SK-N-MC (cell line): ENCODE measurements at regions not wholly inside any gene's neighbourhood (a gene's known extent, or its start where the extent isn't known, plus 50 kb on each side); places are given as distances from the start of the nearest gene placed in this dataset.

Experiments
- DNase-seq: peaks from one replicate; pipeline ENCODE4 v3.0.0-alpha.2; 2011; ENCODE audit warnings: low read depth, low spot score
- H3K27ac ChIP-seq: fragments of 200-600 bp; sonication (generic); 2 replicates; pipeline ENCODE4 v1.5.1; 2016; ENCODE audit warnings: mixed run types
- H3K36me3 ChIP-seq: fragments of 200-600 bp; sonication (generic); 2 replicates; pipeline ENCODE4 v1.6.1; 2017; ENCODE audit warnings: antibody characterized with exemption, low read length, mixed read lengths; ENCODE audit not compliant: insufficient read depth
- H3K4me3 ChIP-seq: fragments of 200-600 bp; sonication (generic); 2 replicates; pipeline ENCODE4 v1.5.1; 2016
- H3K9ac ChIP-seq: fragments of 200-600 bp; sonication (generic); 2 replicates; pipeline ENCODE4 v1.8.0; 2017; ENCODE audit warnings: mixed run types, mixed read lengths; ENCODE audit not compliant: insufficient read length
- H3K9me3 ChIP-seq: fragments of 200-600 bp; sonication (generic); 2 replicates; pipeline ENCODE4 v1.6.1; 2017; ENCODE audit warnings: low read depth, mild to moderate bottlenecking, antibody characterized with exemption, low read length, moderate library complexity, mixed read lengths
- EZH2 ChIP-seq: fragments of 200-600 bp; sonication (generic); IDR thresholded peaks from one replicate; pipeline ENCODE4 v1.6.1; 2017; ENCODE audit warnings: antibody characterized with exemption
- FOXP2 ChIP-seq: optimal IDR thresholded peaks from 2 replicates; pipeline ENCODE3; 2011; ENCODE audit warnings: mild to moderate bottlenecking, moderate library complexity; ENCODE audit not compliant: insufficient read depth; ENCODE audit errors: extremely low read length, control extremely low read depth
- POLR2AphosphoS5 ChIP-seq: IDR thresholded peaks from 2 replicates; pipeline ENCODE4 v1.6.1; 2012; ENCODE audit warnings: mild to moderate bottlenecking, low read depth, low read length, borderline replicate concordance

DNA sequence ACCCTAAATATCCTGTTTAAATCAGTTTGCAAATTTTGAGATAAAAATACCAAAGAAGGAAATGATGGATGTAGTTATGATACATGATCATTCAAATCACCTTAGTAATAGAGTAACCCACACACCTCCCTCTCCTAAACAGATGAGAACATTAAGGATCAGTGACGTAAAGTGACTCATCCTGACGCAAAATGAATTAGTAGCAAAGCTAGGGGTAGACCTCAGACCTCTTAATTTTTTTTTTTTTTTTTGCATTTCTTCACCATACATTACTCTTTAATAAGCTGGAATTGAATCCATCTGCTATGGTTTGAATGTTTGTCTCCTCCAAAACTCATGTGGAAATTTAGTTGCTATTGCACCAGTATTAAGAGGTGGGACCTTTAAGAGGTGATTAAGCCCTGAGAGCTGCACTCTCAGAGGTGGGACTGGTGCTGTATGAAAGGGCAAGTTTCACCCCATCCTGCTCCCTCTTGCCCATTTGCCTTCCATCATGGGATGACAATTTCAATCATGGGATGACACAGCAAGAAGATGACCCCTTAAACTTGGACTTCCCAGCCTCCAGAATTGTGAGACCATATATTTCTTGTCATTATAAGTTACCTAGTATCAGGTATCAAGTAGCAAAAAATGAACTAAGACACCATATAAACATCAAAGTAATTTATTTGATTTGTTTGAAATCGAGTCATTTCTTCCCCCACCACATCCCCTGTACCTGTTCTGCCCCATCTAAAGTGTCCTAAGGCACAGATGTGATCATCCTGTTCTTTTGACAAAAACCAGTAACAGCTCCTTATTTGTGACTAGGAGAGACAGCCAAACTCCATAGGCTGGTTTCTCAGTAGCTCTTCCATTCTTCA, 114.6 kb upstream of the DUSP10 start:
- no peak for DNase-seq
- Histone ChIP-seq H3K4me3 (no peak overlapping the region), H3K27ac (no peak overlapping the region), H3K36me3 (no peaks in the 10 kb centered on the region), H3K9ac (no peak overlapping the region), H3K9me3 (no peaks in the 10 kb centered on the region)
- no peak for TF ChIP-seq FOXP2
- no peak for TF ChIP-seq EZH2
- TF ChIP-seq POLR2AphosphoS5, result no peak

DNA sequence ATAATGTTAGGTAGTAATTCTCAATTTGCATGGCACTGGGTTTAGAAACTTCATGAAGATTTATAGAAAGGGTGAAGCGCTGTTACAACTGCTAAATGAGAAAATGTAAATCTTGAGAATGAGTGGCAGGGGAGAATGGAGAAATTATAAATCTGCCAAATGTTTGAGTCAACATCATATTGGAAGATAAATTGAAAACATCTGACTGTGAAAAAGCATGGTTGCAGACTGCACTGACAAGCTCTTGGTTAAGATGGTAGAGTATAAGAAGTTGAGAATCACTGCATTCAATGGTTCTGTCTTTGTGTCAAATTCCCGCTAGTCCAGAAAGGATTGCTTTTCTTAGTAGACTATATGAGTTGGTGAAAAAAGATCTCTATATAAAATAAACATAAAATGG, 113.3 kb upstream of the DUSP10 start:
- Histone ChIP-seq H3K9ac (no peak overlapping the region), H3K9me3 (no peaks in the 10 kb centered on the region), H3K36me3 (no peaks in the 10 kb centered on the region), H3K27ac (no peak overlapping the region), H3K4me3 (no peak overlapping the region)
- no peak for TF ChIP-seq EZH2
- no peak for TF ChIP-seq POLR2AphosphoS5
- TF ChIP-seq FOXP2, result no peak
- DNase-seq, result no peak

DNA sequence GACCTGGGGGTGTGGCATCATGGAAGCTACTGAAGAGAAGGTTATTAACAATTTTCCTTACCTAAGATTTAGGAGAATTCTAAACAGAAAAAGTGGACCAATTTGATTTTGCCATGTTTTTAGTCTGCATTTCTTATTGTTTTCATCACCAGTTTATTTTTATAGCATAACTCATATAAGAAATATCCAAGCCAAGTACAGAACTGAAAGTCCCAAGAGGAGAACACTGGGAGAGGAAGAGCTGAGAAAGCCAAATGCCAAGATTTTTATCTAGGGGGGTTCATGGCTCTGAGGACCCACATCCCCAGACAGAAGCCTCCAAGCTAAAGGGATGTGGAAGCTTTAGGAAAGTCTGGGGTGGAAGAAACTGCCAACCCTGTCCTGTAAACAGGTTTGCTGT, 109.4 kb upstream of the DUSP10 start:
- DNase-seq, result no peak
- no peak for TF ChIP-seq FOXP2
- no peak for TF ChIP-seq EZH2
- no peak for TF ChIP-seq POLR2AphosphoS5
- no peaks in the 10 kb centered on the region for H3K9me3 ChIP-seq
- no peak overlapping the region for H3K27ac ChIP-seq
- no peaks in the 10 kb centered on the region for H3K36me3 ChIP-seq
- no peak overlapping the region for H3K4me3 ChIP-seq
- no peak overlapping the region for H3K9ac ChIP-seq

DNA sequence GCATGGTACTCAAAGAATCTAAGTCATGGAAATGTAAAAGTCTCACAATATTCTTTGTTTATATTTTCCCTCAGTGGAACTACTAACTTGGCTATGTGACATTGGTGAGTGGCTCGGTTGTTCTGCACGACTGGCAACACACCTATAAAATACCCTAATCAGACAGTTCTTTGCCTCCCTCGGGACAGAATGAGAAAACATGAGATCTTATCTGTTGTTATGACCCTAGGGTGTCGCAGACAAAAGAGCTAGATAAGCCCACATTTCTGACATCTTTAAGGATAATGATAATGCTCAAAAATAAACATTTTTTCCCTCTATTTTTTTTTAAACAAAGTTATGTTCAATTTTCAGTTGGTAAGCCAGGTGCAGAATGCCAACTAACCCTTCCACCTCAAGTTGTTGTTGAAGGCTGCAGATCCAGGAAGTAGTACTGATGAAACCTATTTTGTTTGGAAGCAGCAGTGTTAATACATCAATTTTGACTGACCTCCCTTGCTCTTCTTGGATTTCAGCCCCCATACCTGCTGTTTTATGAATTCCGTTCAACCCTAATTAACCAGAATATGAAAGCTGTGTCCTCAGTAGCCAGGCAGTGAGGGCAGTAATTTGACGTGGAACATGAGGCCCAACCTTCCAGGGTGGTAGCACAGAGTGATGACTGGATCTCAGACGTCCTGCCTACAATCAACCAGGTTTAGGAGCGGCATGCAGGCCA, 108.7 kb upstream of the DUSP10 start:
- Histone ChIP-seq H3K4me3 (no peak overlapping the region), H3K27ac (no peak overlapping the region), H3K9me3 (no peaks in the 10 kb centered on the region), H3K36me3 (no peaks in the 10 kb centered on the region), H3K9ac (no peak overlapping the region)
- DNase-seq, result no peak
- TF ChIP-seq POLR2AphosphoS5, result no peak
- no peak for TF ChIP-seq FOXP2
- TF ChIP-seq EZH2, result no peak

DNA sequence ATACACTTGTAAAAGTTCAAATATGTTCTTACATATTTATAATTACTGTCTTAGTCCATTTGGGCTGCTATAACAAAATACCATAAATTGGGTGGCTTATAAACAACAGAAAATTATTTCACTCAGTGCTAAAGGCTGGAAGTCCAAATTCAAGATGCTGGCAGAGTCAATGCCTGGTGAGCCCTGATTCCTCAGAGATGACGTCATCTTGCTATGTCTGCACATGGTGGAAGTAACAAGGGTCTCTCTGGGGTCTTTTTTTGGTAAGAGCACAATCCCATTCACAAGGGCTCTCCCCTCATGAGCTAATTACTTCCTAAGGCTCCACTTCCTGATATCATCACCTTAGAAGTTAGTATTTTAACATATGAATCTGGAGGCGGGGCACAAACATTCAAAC, 108.0 kb upstream of the DUSP10 start:
- H3K4me3 ChIP-seq, result no peak overlapping the region
- H3K27ac ChIP-seq, result no peak overlapping the region
- H3K36me3 ChIP-seq, result no peaks in the 10 kb centered on the region
- TF ChIP-seq EZH2, result no peak
- no peak for TF ChIP-seq FOXP2
- no peak for TF ChIP-seq POLR2AphosphoS5
- H3K9me3 ChIP-seq, result no peaks in the 10 kb centered on the region
- H3K9ac ChIP-seq, result no peak overlapping the region
- DNase-seq, result no peak

DNA sequence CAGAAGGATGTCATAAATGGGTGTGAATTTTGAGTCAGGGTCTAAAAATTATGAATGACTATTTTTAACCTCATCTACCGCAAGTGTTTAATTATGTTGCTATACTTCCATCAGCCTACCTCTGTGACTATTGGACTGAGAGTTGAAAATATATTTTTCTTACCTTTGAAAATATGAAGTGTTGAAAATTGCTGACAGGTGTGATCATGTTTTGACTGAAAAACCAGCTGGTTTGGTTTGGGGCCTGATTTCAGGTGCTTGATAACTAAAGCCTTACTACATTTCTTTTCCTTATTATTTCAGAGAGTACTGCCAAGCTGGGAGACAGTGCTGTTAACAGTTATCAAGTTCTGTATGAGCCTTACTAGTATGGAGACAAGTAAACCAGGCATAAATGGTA, 107.2 kb upstream of the DUSP10 start:
- Histone ChIP-seq H3K9me3 (no peaks in the 10 kb centered on the region), H3K4me3 (no peak overlapping the region), H3K36me3 (no peaks in the 10 kb centered on the region), H3K27ac (no peak overlapping the region), H3K9ac (no peak overlapping the region)
- TF ChIP-seq POLR2AphosphoS5 (no peak), FOXP2 (no peak), EZH2 (no peak)
- DNase-seq, result no peak

DNA sequence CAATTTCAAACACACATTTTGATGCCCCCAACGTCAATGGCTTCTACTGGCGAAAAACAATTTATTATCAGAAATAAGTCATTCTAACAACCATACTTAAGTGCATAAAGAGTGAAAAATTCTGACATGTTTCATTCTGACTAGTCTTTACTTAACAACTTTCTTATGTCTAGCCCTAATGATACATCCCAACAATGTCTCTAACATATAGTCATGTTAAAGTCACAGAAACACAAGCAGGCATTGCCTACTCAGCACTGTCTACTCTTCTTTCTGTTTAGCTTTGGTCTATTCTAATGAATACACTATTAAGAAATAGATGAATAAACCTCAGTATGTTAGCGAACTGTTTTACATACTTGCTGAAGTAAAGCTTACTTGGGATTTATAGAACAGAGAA, 105.8 kb upstream of the DUSP10 start:
- no peak overlapping the region for H3K9ac ChIP-seq
- TF ChIP-seq FOXP2, result no peak
- no peak for TF ChIP-seq POLR2AphosphoS5
- no peak for TF ChIP-seq EZH2
- no peak for DNase-seq
- no peaks in the 10 kb centered on the region for H3K36me3 ChIP-seq
- no peak overlapping the region for H3K4me3 ChIP-seq
- no peak overlapping the region for H3K27ac ChIP-seq
- H3K9me3 ChIP-seq, result no peaks in the 10 kb centered on the region

DNA sequence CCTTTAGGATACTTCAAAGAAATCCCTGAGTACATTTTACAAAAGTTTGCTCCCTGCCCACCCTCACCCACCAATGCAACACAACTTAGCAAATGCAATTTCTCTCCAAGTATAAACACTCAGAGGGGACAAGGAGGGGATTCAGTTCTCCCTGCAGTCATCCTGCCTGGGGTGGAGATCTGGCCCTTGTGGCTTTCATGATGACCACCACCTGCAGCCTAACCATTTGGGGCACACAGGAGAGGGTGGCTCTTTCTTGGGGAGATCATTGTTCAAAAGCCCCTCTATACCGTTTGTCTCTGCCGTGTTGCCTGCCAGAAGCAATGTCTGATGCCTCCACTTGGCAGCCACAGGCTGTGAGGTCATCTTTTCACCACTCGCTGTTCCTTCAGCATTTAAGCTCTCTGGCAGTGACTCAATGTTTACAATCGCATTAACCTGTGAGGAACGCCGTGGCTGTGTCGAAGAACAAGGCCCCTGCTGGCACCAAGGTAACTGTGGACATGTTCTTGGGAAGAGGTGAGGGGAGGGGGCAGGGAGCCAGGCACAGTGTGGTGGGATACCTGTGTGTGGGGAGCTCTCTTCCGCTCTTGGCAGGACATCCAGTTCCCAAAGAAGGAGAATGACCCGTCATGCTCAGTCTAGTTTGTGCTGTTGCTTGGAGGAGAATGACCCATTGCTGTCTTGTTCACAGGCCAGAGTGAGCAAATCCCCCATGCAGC, 103.9 kb upstream of the DUSP10 start:
- Histone ChIP-seq H3K9me3 (no peaks in the 10 kb centered on the region), H3K36me3 (no peaks in the 10 kb centered on the region), H3K27ac (no peak overlapping the region), H3K9ac (no peak overlapping the region), H3K4me3 (no peak overlapping the region)
- no peak for TF ChIP-seq FOXP2
- no peak for TF ChIP-seq POLR2AphosphoS5
- TF ChIP-seq EZH2, result no peak
- no peak for DNase-seq
